CD4-positive, alpha-beta T cell (primary cell): ENCODE measurements at regions not wholly inside any gene's neighbourhood (a gene's known extent, or its start where the extent isn't known, plus 50 kb on each side); places are given as distances from the start of the nearest gene placed in this dataset.

Source experiments
- ATAC-seq: fragments of 200-7000 bp; cut with Tn5 transposase; one replicate; pipeline ENCODE4 v1.10.0; 2022; ENCODE audit warnings: mild to moderate bottlenecking; ENCODE audit not compliant: poor library complexity
- CTCF ChIA-PET: fragments of 350-600 bp; sonication (Branson Sonifier 250); formaldehyde crosslinking; loops from one replicate; lab custom pipeline; 2021; ENCODE audit warnings: antibody characterized with exemption, inconsistent platforms; lab: Charles Lee
- POLR2A ChIA-PET: fragments of 350-600 bp; sonication (Branson Sonifier 250); formaldehyde crosslinking; loops from one replicate; lab custom pipeline; 2021; ENCODE audit warnings: antibody characterized with exemption, inconsistent platforms; lab: Charles Lee
- DNase-seq, 14 experiments: peaks; one replicate each; pipeline ENCODE4 v3.0.0-alpha.2; 2013 to 2020; ENCODE audit warnings: mixed read lengths in 2 of 14
- H3K27ac ChIP-seq, 2 donors: one replicate each; pipeline versions ENCODE4 v1.5.1 to v1.7.0; 2013; ENCODE audit warnings: low read length in 2 of 2, low read depth in 1 of 2, mild to moderate bottlenecking in 1 of 2
- H3K27me3 ChIP-seq, 2 experiments: 1 replicate in 1 of 2; 2 replicates in 1 of 2; pipeline versions ENCODE4 v1.6.1 to v1.7.0; 2013; ENCODE audit warnings: low read length in 2 of 2, control low read depth in 1 of 2, mild to moderate bottlenecking in 1 of 2, moderate library complexity in 1 of 2; ENCODE audit not compliant: insufficient read depth in 2 of 2, control insufficient read depth in 1 of 2
- H3K36me3 ChIP-seq: one replicate; pipeline ENCODE4 v1.6.1; 2013; ENCODE audit warnings: low read length, control low read depth; ENCODE audit not compliant: insufficient read depth
- H3K4me1 ChIP-seq: one replicate; pipeline ENCODE4 v1.6.1; 2013; ENCODE audit warnings: low read length, control low read depth; ENCODE audit not compliant: insufficient read depth
- H3K4me3 ChIP-seq: one replicate; pipeline ENCODE4 v1.5.1; 2013; ENCODE audit warnings: mild to moderate bottlenecking, low read length, moderate library complexity
- H3K9me3 ChIP-seq, 2 experiments: 1 replicate in 1 of 2; 2 replicates in 1 of 2; pipeline versions ENCODE4 v1.6.1 to v1.7.0; 2013; ENCODE audit warnings: low read length in 2 of 2, mild to moderate bottlenecking in 2 of 2, control low read depth in 1 of 2, moderate library complexity in 1 of 2; ENCODE audit not compliant: control insufficient read depth in 1 of 2, insufficient read depth in 1 of 2
- H3K27ac Mint-ChIP-seq: one replicate; pipeline ENCODE4 v1.8.0; 2020; ENCODE audit warnings: mixed read lengths
- H3K27me3 Mint-ChIP-seq: one replicate; pipeline ENCODE4 v1.8.0; 2021; ENCODE audit warnings: mixed read lengths
- H3K36me3 Mint-ChIP-seq: one replicate; pipeline ENCODE4 v1.8.0; 2021; ENCODE audit warnings: low read depth, mixed read lengths
- H3K4me1 Mint-ChIP-seq: one replicate; pipeline ENCODE4 v1.8.0; 2021; ENCODE audit warnings: low read depth, mixed read lengths
- H3K4me3 Mint-ChIP-seq: one replicate; pipeline ENCODE4 v1.8.0; 2020; ENCODE audit warnings: mild to moderate bottlenecking, mixed read lengths
- H3K9me3 Mint-ChIP-seq: one replicate; pipeline ENCODE4 v1.8.0; 2020; ENCODE audit warnings: mixed read lengths
- intact Hi-C, 2 experiments: fragments of 100-400 bp; cut with DNase I in 1 of 2; cut with micrococcal nuclease in 1 of 2; formaldehyde crosslinking; loops; one replicate each; pipeline versions ENCODE4 v1.15.1 to v1.9.0; 2023 to 2025; cut with DNase I, micrococcal nuclease
- TF ChIP-seq, protein P1 (sequence below): fragments of 200-600 bp; IDR thresholded peaks from one replicate; pipeline ENCODE4 v1.8.0; 2022; ENCODE audit warnings: antibody characterized with exemption, mild to moderate bottlenecking

DNA sequence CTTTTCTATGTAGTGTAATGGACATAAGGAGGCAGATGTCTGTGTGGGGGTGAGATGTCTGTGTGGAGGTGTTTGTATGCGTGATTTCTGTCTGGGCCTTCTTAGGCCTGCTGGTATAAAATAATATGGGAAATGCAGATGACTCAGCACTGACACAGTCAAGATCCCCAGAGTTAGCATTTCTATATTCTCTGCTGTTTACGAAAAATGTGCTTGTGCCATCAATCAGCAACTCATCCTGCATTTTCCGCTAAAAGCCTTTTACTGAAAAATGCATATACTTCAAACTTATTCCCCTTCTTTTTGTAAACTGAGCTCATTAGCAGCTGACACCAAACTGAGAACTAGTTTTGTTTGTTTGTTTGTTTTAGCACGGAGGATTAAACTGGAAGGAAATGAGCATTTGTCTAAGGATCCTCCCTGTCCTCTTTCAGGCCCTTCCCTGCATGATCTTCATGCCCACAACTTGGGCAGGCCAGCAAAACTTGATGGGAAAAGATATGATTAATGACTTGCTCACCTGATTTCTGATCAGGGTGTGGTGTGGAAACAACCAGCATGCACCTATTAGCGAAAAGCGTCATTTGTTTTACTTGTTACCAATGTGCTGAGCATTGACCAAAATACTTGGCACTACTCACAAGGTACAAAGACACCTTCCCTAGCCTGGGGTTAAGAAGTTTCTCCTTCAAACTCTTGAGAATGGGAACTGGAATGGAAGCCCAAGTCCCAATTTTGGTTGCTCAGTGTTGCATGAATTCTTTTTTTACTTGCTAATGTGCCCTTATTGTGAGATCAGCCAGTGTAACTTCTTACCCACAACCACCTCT lies 77.4 kb downstream of the NDUFS5 start:
- Mint-ChIP-seq H3K4me3 (peak overlapping the region; percentile 57), H3K4me1 (peaks cover 39% of the 10 kb centered on the region), H3K27ac (peak overlapping the region; percentile 8), H3K36me3 (no peaks in the 10 kb centered on the region), H3K27me3 (no peaks in the 10 kb centered on the region), H3K9me3 (no peaks in the 10 kb centered on the region)
- H3K27me3 ChIP-seq, result no peaks in the 10 kb centered on the region
- intact Hi-C loops, result loop anchor here in 1 of 2 experiments (2.0 to 5.0 kb wide), 5 partner anchors 75 to 549 kb away; no protein-coding TSS in a partner anchor
- TF ChIP-seq, protein P1, sequence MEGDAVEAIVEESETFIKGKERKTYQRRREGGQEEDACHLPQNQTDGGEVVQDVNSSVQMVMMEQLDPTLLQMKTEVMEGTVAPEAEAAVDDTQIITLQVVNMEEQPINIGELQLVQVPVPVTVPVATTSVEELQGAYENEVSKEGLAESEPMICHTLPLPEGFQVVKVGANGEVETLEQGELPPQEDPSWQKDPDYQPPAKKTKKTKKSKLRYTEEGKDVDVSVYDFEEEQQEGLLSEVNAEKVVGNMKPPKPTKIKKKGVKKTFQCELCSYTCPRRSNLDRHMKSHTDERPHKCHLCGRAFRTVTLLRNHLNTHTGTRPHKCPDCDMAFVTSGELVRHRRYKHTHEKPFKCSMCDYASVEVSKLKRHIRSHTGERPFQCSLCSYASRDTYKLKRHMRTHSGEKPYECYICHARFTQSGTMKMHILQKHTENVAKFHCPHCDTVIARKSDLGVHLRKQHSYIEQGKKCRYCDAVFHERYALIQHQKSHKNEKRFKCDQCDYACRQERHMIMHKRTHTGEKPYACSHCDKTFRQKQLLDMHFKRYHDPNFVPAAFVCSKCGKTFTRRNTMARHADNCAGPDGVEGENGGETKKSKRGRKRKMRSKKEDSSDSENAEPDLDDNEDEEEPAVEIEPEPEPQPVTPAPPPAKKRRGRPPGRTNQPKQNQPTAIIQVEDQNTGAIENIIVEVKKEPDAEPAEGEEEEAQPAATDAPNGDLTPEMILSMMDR, result no peak
- no peak overlapping the region for H3K27ac ChIP-seq
- H3K36me3 ChIP-seq, result no peaks in the 10 kb centered on the region
- ChIA-PET POLR2A (no interaction called here), CTCF (interaction anchor here (0.8 to 1.8 kb wide), 4 partner anchors 88 to 307 kb away, joined by 4 to 7 read pairs (median 5); no protein-coding TSS in a partner anchor)
- peaks cover 23% of the 10 kb centered on the region for H3K4me1 ChIP-seq
- no peaks in the 10 kb centered on the region for H3K9me3 ChIP-seq
- H3K4me3 ChIP-seq, result no peak overlapping the region
- ATAC-seq (no peak), DNase-seq (peak in 1 of 14 experiments; percentile 47)

DNA sequence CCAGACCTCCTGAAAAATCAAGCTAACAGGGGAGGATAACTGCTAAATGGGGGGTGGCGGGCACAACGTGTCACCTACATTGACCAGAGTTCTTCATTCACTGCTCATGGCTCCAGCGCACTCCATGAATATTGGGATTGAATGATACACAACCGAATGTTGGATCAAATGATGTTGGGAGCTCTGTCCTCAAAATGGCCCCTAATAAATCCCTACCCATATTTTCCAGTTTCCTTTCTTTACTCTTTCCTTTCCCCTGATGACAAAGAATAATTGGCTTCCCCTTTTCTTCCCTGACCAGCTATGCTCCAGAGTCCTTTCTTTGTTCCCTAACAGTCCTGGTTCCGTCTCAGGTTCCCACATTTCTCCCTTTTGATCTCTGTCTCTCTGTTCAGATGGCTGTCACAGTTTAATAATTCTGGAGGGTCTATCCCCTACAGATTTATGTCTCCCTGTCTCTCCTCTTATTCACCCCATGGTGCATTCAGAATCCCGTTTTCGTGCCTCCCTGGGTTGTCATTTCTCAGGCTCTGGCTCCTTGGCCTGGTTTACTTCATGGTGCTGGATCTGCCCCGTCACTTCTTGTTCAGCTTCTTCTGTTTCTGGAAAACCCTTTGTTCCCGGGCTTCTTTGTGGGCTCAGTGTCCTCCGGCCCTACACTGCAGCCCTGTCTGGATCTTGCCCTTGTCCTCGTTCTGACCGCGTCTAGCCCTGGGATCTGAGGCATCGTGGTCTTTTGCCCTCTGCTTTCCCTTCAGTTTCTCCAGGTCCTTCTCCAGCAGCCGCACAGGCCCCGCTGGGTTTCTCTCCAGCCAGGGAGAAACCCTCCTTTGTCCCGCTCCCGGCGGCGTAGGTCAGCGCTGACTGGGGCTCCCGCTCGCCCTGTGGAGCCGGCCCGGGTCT lies 78.3 kb downstream of the NDUFS5 start:
- Mint-ChIP-seq H3K4me1 (peaks cover 35% of the 10 kb centered on the region), H3K9me3 (no peaks in the 10 kb centered on the region), H3K4me3 (peak overlapping the region; percentile 57), H3K27me3 (no peaks in the 10 kb centered on the region), H3K27ac (peak overlapping the region; percentile 9), H3K36me3 (no peaks in the 10 kb centered on the region)
- H3K27me3 ChIP-seq, result no peaks in the 10 kb centered on the region
- peaks cover 19% of the 10 kb centered on the region for H3K4me1 ChIP-seq
- no peaks in the 10 kb centered on the region for H3K36me3 ChIP-seq
- no peaks in the 10 kb centered on the region for H3K9me3 ChIP-seq
- TF ChIP-seq, protein P1, result no peak
- intact Hi-C loops, result loop anchor here in 1 of 2 experiments (2.0 to 5.0 kb wide), 3 partner anchors 74 to 548 kb away; no protein-coding TSS in a partner anchor
- ATAC-seq (no peak), DNase-seq (peak in 1 of 14 experiments; percentile 28)
- POLR2A ChIA-PET, result no interaction called here
- no peak overlapping the region for H3K27ac ChIP-seq
- H3K4me3 ChIP-seq, result no peak overlapping the region
- CTCF ChIA-PET, result interaction anchor here (0.8 to 1.4 kb wide), 3 partner anchors 88 to 306 kb away, joined by 4 to 6 read pairs (median 4); no protein-coding TSS in a partner anchor
